ENCODE measurements at regions not wholly inside any gene's neighbourhood (a gene's known extent, or its start where the extent isn't known, plus 50 kb on each side); places are given as distances from the start of the nearest gene placed in this dataset.
"Not testable (repeated sequence)": the region's sequence is repeated elsewhere in the genome, so short reads cannot be mapped to it uniquely, and the experiment has no call there.

- TF ChIP-seq ZMYM4 (CRISPR knock-in tag; IDR thresholded peaks at IDR 0.05); ZNF850 (CRISPR knock-in tag; conservative IDR thresholded peaks at IDR 0.05): not testable (repeated sequence)
Observed at GRCh38 chr17:30713805-30714204, 110.7 kb downstream of the CRLF3 start.
